ENCODE measurements at regions not wholly inside any gene's neighbourhood (a gene's known extent, or its start where the extent isn't known, plus 50 kb on each side); places are given as distances from the start of the nearest gene placed in this dataset.

DNA sequence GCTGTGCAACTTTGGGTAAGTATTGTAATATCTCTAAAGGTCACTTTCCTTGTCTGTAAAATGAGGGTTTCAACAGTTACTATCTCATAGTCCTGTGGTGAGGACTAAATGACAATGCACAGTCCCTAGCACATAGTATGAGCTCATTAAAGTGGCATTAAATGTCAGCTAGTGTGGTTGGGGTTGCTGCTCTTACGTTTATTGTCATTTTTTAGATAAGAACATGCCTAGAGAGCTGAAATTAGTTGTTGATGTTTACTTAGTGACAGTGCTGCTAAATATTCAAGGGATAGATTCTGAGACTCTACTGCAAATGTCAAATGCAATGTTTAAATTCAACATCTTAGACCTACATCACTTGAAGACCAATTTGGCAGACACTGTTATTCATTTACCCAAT, 356.1 kb upstream of the ETAA1 start:
- TF ChIP-seq, protein P1, sequence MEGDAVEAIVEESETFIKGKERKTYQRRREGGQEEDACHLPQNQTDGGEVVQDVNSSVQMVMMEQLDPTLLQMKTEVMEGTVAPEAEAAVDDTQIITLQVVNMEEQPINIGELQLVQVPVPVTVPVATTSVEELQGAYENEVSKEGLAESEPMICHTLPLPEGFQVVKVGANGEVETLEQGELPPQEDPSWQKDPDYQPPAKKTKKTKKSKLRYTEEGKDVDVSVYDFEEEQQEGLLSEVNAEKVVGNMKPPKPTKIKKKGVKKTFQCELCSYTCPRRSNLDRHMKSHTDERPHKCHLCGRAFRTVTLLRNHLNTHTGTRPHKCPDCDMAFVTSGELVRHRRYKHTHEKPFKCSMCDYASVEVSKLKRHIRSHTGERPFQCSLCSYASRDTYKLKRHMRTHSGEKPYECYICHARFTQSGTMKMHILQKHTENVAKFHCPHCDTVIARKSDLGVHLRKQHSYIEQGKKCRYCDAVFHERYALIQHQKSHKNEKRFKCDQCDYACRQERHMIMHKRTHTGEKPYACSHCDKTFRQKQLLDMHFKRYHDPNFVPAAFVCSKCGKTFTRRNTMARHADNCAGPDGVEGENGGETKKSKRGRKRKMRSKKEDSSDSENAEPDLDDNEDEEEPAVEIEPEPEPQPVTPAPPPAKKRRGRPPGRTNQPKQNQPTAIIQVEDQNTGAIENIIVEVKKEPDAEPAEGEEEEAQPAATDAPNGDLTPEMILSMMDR (conservative IDR thresholded peaks at IDR 0.05; ENCODE audit: low read depth, low read length) = no peak
- TF ChIP-seq, protein P2, sequence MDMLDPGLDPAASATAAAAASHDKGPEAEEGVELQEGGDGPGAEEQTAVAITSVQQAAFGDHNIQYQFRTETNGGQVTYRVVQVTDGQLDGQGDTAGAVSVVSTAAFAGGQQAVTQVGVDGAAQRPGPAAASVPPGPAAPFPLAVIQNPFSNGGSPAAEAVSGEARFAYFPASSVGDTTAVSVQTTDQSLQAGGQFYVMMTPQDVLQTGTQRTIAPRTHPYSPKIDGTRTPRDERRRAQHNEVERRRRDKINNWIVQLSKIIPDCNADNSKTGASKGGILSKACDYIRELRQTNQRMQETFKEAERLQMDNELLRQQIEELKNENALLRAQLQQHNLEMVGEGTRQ (IDR thresholded peaks at IDR 0.05; ENCODE audit: low read depth, low read length) = no peak
- TF ChIP-seq NFE2L2 (IDR thresholded peaks at IDR 0.05; ENCODE audit: low read depth, low read length) = no peak
- no peak for TF ChIP-seq RCOR1 (IDR thresholded peaks at IDR 0.05; ENCODE audit: insufficient replicate concordance, low read length)
- TF ChIP-seq SMC3 (IDR thresholded peaks at IDR 0.05; ENCODE audit: low read depth, low read length) = no peak
- TF ChIP-seq POLR2A (IDR thresholded peaks at IDR 0.05; ENCODE audit: low read depth, low read length) = no peak
- no peak for TF ChIP-seq RFX5 (IDR thresholded peaks at IDR 0.05; ENCODE audit: low read depth, low read length)
- TF ChIP-seq MAZ (IDR thresholded peaks at IDR 0.05; ENCODE audit: borderline replicate concordance, low read depth, low read length) = no peak
- TF ChIP-seq BHLHE40 (IDR thresholded peaks at IDR 0.05; ENCODE audit: low read depth, low read length) = no peak
- TF ChIP-seq RAD21 (IDR thresholded peaks at IDR 0.05; ENCODE audit: low read length) = no peak
- TF ChIP-seq, protein P3, sequence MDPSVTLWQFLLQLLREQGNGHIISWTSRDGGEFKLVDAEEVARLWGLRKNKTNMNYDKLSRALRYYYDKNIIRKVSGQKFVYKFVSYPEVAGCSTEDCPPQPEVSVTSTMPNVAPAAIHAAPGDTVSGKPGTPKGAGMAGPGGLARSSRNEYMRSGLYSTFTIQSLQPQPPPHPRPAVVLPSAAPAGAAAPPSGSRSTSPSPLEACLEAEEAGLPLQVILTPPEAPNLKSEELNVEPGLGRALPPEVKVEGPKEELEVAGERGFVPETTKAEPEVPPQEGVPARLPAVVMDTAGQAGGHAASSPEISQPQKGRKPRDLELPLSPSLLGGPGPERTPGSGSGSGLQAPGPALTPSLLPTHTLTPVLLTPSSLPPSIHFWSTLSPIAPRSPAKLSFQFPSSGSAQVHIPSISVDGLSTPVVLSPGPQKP (IDR thresholded peaks at IDR 0.05; ENCODE audit: borderline replicate concordance, low read depth, low read length) = no peak
- no peak for TF ChIP-seq FOS (IDR thresholded peaks at IDR 0.05; ENCODE audit: low read depth, low read length)
- TF ChIP-seq CHD1 (IDR thresholded peaks at IDR 0.05; ENCODE audit: low read depth, low read length) = no peak
- TF ChIP-seq MXI1 (IDR thresholded peaks at IDR 0.05; ENCODE audit: borderline replicate concordance, low read depth, low read length) = no peak

All from IMR-90 (cell line).